HepG2 (cell line): ENCODE measurements at regions not wholly inside any gene's neighbourhood (a gene's known extent, or its start where the extent isn't known, plus 50 kb on each side); places are given as distances from the start of the nearest gene placed in this dataset.

ENCODE experiments used
- ATAC-seq: fragments of 200-7000 bp; cut with Tn5 transposase; 3 replicates; pipeline ENCODE4 v1.9.1; 2020; ENCODE audit warnings: mild to moderate bottlenecking, moderate library complexity
- BruUV-seq: library from RNA; stranded (reverse); fragments of 400-500 nt; replicated peaks from 2 replicates; lab custom pipeline; 2021; lab: Mats Ljungman, UMichigan
- CTCF ChIA-PET: fragments of 300-600 bp; formaldehyde crosslinking; extraction: SDS; loops from one replicate; lab custom pipeline; 2021; ENCODE audit warnings: low total read pairs, inconsistent platforms, low intra/inter-chr PET ratio; lab: Yijun Ruan, JAX
- POLR2A ChIA-PET: fragments of 350-600 bp; sonication (Branson Sonifier 250); formaldehyde crosslinking; loops from one replicate; lab custom pipeline; 2020; ENCODE audit warnings: antibody characterized with exemption, inconsistent platforms; lab: Yijun Ruan, JAX
- DNase-seq: peaks from one replicate; pipeline ENCODE4 v3.0.0-alpha.2; 2015; ENCODE audit warnings: low spot score
- FAIRE-seq: peaks from 3 replicates; lab custom pipeline; 2011; peaks lifted over from hg19 to GRCh38; lab: Jason Lieb, UNC
- H2AFZ ChIP-seq: one replicate; pipeline ENCODE4 v1.6.1; 2011; ENCODE audit warnings: low read length, inconsistent platforms
- H3K27ac ChIP-seq: fragments of 300-600 bp; 3 replicates; pipeline ENCODE4 v1.8.0; 2011; ENCODE audit warnings: mixed run types, mild to moderate bottlenecking, mixed read lengths, low read length, inconsistent platforms; ENCODE audit not compliant: insufficient read depth; ENCODE audit errors: extremely low read length
- H3K27me3 ChIP-seq, 2 experiments: fragments of 200-600 bp in 1 of 2; 2 replicates in 1 of 2; 3 replicates in 1 of 2; pipeline versions ENCODE4 v1.6.0 to v1.8.0; 2011; ENCODE audit warnings: low read length in 2 of 2, mild to moderate bottlenecking in 2 of 2, moderate library complexity in 2 of 2, inconsistent platforms in 1 of 2; ENCODE audit not compliant: insufficient read depth in 2 of 2, control insufficient read depth in 1 of 2
- H3K36me3 ChIP-seq, 2 experiments: fragments of 200-600 bp in 1 of 2; replicated peaks in 1 of 2; 2 replicates in 1 of 2; 3 replicates in 1 of 2; pipeline versions ENCODE4 v1.5.1 to v1.8.0; 2011; ENCODE audit warnings: low read length in 2 of 2, inconsistent platforms in 1 of 2; ENCODE audit not compliant: insufficient read depth in 2 of 2, control insufficient read depth in 1 of 2
- H3K4me1 ChIP-seq: 2 replicates; pipeline ENCODE4 v1.5.1; 2012; ENCODE audit warnings: low read length, inconsistent platforms; ENCODE audit not compliant: insufficient read depth
- H3K4me2 ChIP-seq: 2 replicates; pipeline ENCODE4 v1.6.0; 2011; ENCODE audit warnings: low read depth, low read length, inconsistent platforms
- H3K4me3 ChIP-seq, 3 experiments: fragments of 200-600 bp in 1 of 3; sonication (generic), shearing (Covaris generic) in 1 of 3; replicated peaks in 1 of 3; 2 replicates each; pipeline ENCODE4 v1.5.1; 2011 to 2016; ENCODE audit warnings: low read length in 3 of 3, inconsistent platforms in 2 of 3, low read depth in 2 of 3, mild to moderate bottlenecking in 2 of 3, control low read depth in 1 of 3, mixed read lengths in 1 of 3; ENCODE audit not compliant: insufficient read depth in 1 of 3
- H3K79me2 ChIP-seq: one replicate; pipeline ENCODE4 v1.6.1; 2011; ENCODE audit warnings: low read length, inconsistent platforms; ENCODE audit not compliant: insufficient read depth
- H3K9ac ChIP-seq: 2 replicates; pipeline ENCODE4 v1.6.0; 2011; ENCODE audit warnings: mild to moderate bottlenecking, low read depth, low read length, inconsistent platforms; ENCODE audit not compliant: insufficient read depth
- H3K9me3 ChIP-seq: 2 replicates; pipeline ENCODE4 v1.5.1; 2012; ENCODE audit warnings: mild to moderate bottlenecking, low read length
- H4K20me1 ChIP-seq: 2 replicates; pipeline ENCODE4 v1.6.0; 2011; ENCODE audit warnings: inconsistent platforms, mild to moderate bottlenecking, low read length, moderate library complexity; ENCODE audit not compliant: insufficient read depth
- GTF2F1 ChIP-seq: fragments of 150-350 bp; IDR thresholded peaks from 2 replicates; pipeline ENCODE4 v1.6.1; 2014; ENCODE audit warnings: low read length
- HMG20B ChIP-seq: conservative IDR thresholded peaks from 2 replicates; pipeline ENCODE4 v1.6.1; 2016; ENCODE audit warnings: missing genetic modification reagents, missing compliant biosample characterization
- MAZ ChIP-seq, 2 experiments: sonication (generic) in 1 of 2; formaldehyde crosslinking in 1 of 2; IDR thresholded peaks; 2 replicates each; pipeline versions ENCODE4 v1.5.0 to v1.6.1; 2012 to 2020; ENCODE audit warnings: low read depth in 2 of 2, mild to moderate bottlenecking in 2 of 2, borderline replicate concordance in 1 of 2, improper control_type of control experiment in 1 of 2, low read length in 1 of 2, missing genetic modification reagents in 1 of 2, moderate library complexity in 1 of 2
- NR3C1 ChIP-seq: sonication (generic); formaldehyde crosslinking; IDR thresholded peaks from 2 replicates; pipeline ENCODE4 v1.4.0; 2020; ENCODE audit warnings: missing genetic modification reagents
- PAX8 ChIP-seq: sonication (generic); formaldehyde crosslinking; IDR thresholded peaks from 2 replicates; pipeline ENCODE4 v1.8.0; 2022; ENCODE audit warnings: mild to moderate bottlenecking, missing genetic modification reagents, borderline replicate concordance
- RCOR2 ChIP-seq: IDR thresholded peaks from 2 replicates; pipeline ENCODE4 v1.6.1; 2016; ENCODE audit warnings: missing biosample characterization, missing genetic modification reagents
- RFX3 ChIP-seq: IDR thresholded peaks from 2 replicates; pipeline ENCODE4 v1.6.1; 2016; ENCODE audit warnings: missing biosample characterization, missing genetic modification reagents
- TBL1XR1 ChIP-seq: fragments of 150-350 bp; IDR thresholded peaks from 2 replicates; pipeline ENCODE4 v1.6.1; 2014; ENCODE audit warnings: borderline replicate concordance, low read length; ENCODE audit not compliant: partially characterized antibody
- XRCC5 ChIP-seq: fragments of 200-400 bp; formaldehyde crosslinking; optimal IDR thresholded peaks from 2 replicates; pipeline ENCODE3; 2017; ENCODE audit warnings: mild to moderate bottlenecking, low read length
- ZNF17 ChIP-seq: sonication (generic); formaldehyde crosslinking; IDR thresholded peaks from 2 replicates; pipeline ENCODE4 v1.5.0; 2020; ENCODE audit warnings: mild to moderate bottlenecking, missing genetic modification reagents
- WGBS: methylation state at CpG from one replicate; pipeline ENCODE4 v1.1.6; 2017; ENCODE audit warnings: low lambda C conversion rate; 5-methylcytosine and 5-hydroxymethylcytosine counted together
- in situ Hi-C: cut with HindIII; loops from 2 replicates; pipeline ENCODE4 v1.10.0; 2017; ENCODE audit warnings: low pct_unique_long_range_greater_than_20kb; ENCODE audit not compliant: extremely low pct_ligation_motif_present
- intact Hi-C: fragments of 100-400 bp; cut with micrococcal nuclease; formaldehyde crosslinking; loops from one replicate; pipeline ENCODE4 v1.10.0; 2022; ENCODE audit not compliant: unreplicated experiment
- TF ChIP-seq, protein P1 (sequence below): sonication (generic); formaldehyde crosslinking; IDR thresholded peaks from 2 replicates; pipeline ENCODE4 v1.4.0; 2020; ENCODE audit warnings: missing genetic modification reagents
- TF ChIP-seq, protein P2 (sequence below): sonication (generic); formaldehyde crosslinking; IDR thresholded peaks from 2 replicates; pipeline ENCODE4 v1.4.0; 2020; ENCODE audit warnings: missing genetic modification reagents

DNA sequence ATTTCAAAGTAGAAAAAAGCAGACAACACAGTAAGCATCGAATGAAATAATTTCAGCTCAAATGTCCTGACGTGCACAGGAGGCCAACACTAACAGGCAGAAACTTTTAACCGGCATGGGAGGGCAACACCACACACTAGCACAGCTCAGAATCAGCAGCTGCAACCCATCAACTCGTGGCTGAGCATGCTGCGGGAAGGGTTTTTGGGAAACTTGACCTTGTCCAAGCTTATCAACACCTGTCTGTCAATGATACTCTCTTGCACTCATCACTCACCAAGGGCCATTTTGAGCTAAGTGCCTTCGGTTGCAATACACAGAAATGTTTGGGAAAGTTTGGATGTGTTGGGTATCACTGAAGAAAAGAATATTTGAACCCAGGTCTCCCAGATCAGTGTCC is 483.7 kb downstream of the TSHZ3 start:
- in situ Hi-C loops, result no loop called here
- Histone ChIP-seq H4K20me1 (no peaks in the 10 kb centered on the region), H3K79me2 (no peaks in the 10 kb centered on the region), H3K4me3 (no peak overlapping the region), H2AFZ (no peak overlapping the region), H3K36me3 (no peaks in the 10 kb centered on the region), H3K27ac (no peak overlapping the region), H3K4me2 (no peak overlapping the region), H3K4me1 (no peaks in the 10 kb centered on the region), H3K27me3 (no peaks in the 10 kb centered on the region), H3K9me3 (peaks cover 93% of the 10 kb centered on the region), H3K9ac (no peak overlapping the region)
- intact Hi-C loops, result no loop called here
- WGBS, result 13% methylated on average over 6 of the region's 6 CpGs
- no peak for DNase-seq
- no peak for ATAC-seq
- TF ChIP-seq TBL1XR1 (no peak), HMG20B (CRISPR knock-in tag) (no peak), NR3C1 (CRISPR knock-in tag) (no peak), GTF2F1 (no peak)
- TF ChIP-seq, protein P1, sequence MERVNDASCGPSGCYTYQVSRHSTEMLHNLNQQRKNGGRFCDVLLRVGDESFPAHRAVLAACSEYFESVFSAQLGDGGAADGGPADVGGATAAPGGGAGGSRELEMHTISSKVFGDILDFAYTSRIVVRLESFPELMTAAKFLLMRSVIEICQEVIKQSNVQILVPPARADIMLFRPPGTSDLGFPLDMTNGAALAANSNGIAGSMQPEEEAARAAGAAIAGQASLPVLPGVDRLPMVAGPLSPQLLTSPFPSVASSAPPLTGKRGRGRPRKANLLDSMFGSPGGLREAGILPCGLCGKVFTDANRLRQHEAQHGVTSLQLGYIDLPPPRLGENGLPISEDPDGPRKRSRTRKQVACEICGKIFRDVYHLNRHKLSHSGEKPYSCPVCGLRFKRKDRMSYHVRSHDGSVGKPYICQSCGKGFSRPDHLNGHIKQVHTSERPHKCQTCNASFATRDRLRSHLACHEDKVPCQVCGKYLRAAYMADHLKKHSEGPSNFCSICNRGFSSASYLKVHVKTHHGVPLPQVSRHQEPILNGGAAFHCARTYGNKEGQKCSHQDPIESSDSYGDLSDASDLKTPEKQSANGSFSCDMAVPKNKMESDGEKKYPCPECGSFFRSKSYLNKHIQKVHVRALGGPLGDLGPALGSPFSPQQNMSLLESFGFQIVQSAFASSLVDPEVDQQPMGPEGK, result no peak
- no peak for FAIRE-seq
- POLR2A ChIA-PET, result no interaction called here
- no TSS peak for BruUV-seq
- CTCF ChIA-PET, result no interaction called here

DNA sequence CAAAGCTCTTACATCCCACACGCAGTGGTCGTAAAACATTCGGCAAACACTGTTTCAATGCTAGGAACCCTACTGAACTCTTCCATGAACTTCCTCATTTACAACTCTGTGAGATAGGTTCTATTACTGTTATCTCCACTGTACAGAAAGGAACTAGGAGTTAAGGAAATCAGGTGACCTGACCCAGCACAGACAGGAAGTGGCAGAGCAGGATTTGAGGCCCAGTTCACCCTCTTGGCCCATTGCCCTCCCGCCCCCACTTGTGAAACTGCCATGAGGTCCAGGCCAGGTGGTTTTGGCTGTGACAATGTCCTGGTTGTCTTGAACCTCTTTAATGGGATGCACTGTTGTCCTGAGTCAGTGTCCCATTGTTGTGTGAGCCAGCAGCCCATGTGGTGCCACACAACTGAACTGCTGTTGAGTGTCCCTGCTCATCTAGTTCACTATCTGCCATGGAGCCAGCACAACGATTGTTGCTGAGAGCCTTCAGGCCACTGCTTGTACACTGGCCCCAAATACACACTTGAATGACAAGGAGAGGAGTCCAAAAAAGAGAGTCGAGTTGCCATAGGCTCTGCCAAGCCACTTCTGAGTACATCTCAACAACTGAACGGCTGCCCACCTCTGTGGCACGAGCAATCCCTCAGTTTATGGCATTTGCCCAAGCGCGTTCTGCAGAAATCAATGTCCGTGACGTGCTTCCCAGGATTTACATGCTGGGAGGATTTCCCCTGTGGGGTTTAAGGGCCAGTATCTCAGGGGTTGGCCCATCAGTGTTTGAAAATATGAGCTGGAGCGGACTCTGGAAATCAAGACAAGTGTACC is 484.6 kb downstream of the TSHZ3 start:
- ATAC-seq (no peak), FAIRE-seq (no peak), DNase-seq (no peak)
- no peak overlapping the region for H3K9ac ChIP-seq
- in situ Hi-C loops (no loop called here), intact Hi-C loops (no loop called here)
- H4K20me1 ChIP-seq, result no peaks in the 10 kb centered on the region
- POLR2A ChIA-PET, result no interaction called here
- H3K4me1 ChIP-seq, result no peaks in the 10 kb centered on the region
- no peaks in the 10 kb centered on the region for H3K36me3 ChIP-seq
- no peak overlapping the region for H3K4me3 ChIP-seq
- H3K4me2 ChIP-seq, result no peak overlapping the region
- H3K27ac ChIP-seq, result no peak overlapping the region
- H3K27me3 ChIP-seq, result no peaks in the 10 kb centered on the region
- CTCF ChIA-PET, result no interaction called here
- H2AFZ ChIP-seq, result no peak overlapping the region
- H3K9me3 ChIP-seq, result peaks cover 93% of the 10 kb centered on the region
- BruUV-seq, result no TSS peak
- WGBS, result 49% methylated on average over 10 of the region's 13 CpGs
- H3K79me2 ChIP-seq, result no peaks in the 10 kb centered on the region
- TF ChIP-seq RFX3 (CRISPR knock-in tag) (no peak), ZNF17 (CRISPR knock-in tag) (no peak), XRCC5 (no peak), PAX8 (CRISPR knock-in tag) (no peak), RCOR2 (CRISPR knock-in tag) (no peak), MAZ (IDR thresholded peaks at IDR 0.05; ENCODE audit: borderline replicate concordance, low read depth, low read length) (no peak), MAZ (CRISPR knock-in tag; IDR thresholded peaks at IDR 0.05; ENCODE audit: low read depth) (no peak)
- TF ChIP-seq, protein P2, sequence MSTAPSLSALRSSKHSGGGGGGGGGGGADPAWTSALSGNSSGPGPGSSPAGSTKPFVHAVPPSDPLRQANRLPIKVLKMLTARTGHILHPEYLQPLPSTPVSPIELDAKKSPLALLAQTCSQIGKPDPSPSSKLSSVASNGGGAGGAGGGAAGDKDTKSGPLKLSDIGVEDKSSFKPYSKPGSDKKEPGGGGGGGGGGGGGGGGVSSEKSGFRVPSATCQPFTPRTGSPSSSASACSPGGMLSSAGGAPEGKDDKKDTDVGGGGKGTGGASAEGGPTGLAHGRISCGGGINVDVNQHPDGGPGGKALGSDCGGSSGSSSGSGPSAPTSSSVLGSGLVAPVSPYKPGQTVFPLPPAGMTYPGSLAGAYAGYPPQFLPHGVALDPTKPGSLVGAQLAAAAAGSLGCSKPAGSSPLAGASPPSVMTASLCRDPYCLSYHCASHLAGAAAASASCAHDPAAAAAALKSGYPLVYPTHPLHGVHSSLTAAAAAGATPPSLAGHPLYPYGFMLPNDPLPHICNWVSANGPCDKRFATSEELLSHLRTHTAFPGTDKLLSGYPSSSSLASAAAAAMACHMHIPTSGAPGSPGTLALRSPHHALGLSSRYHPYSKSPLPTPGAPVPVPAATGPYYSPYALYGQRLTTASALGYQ (CRISPR knock-in tag), result no peak
